ENCODE measurements at regions not wholly inside any gene's neighbourhood (a gene's known extent, or its start where the extent isn't known, plus 50 kb on each side); places are given as distances from the start of the nearest gene placed in this dataset.

DNA sequence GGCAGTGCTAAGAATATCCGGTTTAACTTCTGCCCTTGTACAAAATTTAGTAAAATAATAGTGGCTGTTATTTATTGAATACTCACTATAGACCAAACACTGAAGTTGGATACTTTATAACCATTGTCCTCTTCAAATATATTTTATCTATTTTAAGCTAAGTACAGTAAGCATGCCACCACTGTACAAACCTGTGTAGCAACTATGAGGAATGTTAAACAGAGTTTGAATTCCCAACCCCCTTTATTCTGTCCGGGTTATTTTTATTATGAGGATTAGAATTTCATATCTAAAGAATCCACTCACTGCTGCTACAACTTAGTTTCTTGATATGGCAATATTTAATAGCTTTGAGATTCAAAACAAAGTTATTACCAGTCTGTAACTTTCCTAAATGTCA, 203.5 kb upstream of the RBMS3 start:
- Mint-ChIP-seq H3K36me3 (ENCODE audit: low read depth) (0 out of 3 replicates have a peak, but pooled peaks cover 3% of the 10 kb centered on the region), H3K4me3 (no peak overlapping the region), H3K4me1 (no peaks in the 10 kb centered on the region; the same call in 2 of the 3 replicates), H3K9me3 (no peaks in the 10 kb centered on the region; the same call in 2 of the 3 replicates), H3K27me3 (ENCODE audit: insufficient read depth, low read depth, poor library complexity) (no peaks in the 10 kb centered on the region), H3K27ac (no peak overlapping the region)
- Histone ChIP-seq H3K9me2 (ENCODE audit: insufficient read depth) (no peaks in the 10 kb centered on the region; the same call in 1 of the 2 replicates), H3F3A (replicated peaks; ENCODE audit: low read depth) (no peaks in the 10 kb centered on the region), H3K36me3 (ENCODE audit: insufficient read depth) (no peaks in the 10 kb centered on the region), H2AFZ (no peak overlapping the region), H4K20me1 (replicated peaks; ENCODE audit: insufficient read depth) (no peaks in the 10 kb centered on the region), H3K27ac (ENCODE audit: low read depth) (no peak overlapping the region), H3K4me3 (no peak overlapping the region), H3K4me2 (no peak overlapping the region), H3K79me2 (replicated peaks; ENCODE audit: insufficient read depth) (no peaks in the 10 kb centered on the region), H3K27me3 (ENCODE audit: insufficient read depth) (no peaks in the 10 kb centered on the region), H3K4me1 (ENCODE audit: insufficient read depth) (no peaks in the 10 kb centered on the region)
- TF ChIP-seq, protein P1, sequence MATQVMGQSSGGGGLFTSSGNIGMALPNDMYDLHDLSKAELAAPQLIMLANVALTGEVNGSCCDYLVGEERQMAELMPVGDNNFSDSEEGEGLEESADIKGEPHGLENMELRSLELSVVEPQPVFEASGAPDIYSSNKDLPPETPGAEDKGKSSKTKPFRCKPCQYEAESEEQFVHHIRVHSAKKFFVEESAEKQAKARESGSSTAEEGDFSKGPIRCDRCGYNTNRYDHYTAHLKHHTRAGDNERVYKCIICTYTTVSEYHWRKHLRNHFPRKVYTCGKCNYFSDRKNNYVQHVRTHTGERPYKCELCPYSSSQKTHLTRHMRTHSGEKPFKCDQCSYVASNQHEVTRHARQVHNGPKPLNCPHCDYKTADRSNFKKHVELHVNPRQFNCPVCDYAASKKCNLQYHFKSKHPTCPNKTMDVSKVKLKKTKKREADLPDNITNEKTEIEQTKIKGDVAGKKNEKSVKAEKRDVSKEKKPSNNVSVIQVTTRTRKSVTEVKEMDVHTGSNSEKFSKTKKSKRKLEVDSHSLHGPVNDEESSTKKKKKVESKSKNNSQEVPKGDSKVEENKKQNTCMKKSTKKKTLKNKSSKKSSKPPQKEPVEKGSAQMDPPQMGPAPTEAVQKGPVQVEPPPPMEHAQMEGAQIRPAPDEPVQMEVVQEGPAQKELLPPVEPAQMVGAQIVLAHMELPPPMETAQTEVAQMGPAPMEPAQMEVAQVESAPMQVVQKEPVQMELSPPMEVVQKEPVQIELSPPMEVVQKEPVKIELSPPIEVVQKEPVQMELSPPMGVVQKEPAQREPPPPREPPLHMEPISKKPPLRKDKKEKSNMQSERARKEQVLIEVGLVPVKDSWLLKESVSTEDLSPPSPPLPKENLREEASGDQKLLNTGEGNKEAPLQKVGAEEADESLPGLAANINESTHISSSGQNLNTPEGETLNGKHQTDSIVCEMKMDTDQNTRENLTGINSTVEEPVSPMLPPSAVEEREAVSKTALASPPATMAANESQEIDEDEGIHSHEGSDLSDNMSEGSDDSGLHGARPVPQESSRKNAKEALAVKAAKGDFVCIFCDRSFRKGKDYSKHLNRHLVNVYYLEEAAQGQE (IDR thresholded peaks at IDR 0.05; ENCODE audit: unreplicated experiment), result no peak
- TF ChIP-seq ZNF331 (CRISPR knock-in tag; IDR thresholded peaks at IDR 0.05; ENCODE audit: low read depth) (no peak), POLR2AphosphoS5 (IDR thresholded peaks at IDR 0.05; ENCODE audit: low read depth) (no peak)
- TF ChIP-seq, protein P2, sequence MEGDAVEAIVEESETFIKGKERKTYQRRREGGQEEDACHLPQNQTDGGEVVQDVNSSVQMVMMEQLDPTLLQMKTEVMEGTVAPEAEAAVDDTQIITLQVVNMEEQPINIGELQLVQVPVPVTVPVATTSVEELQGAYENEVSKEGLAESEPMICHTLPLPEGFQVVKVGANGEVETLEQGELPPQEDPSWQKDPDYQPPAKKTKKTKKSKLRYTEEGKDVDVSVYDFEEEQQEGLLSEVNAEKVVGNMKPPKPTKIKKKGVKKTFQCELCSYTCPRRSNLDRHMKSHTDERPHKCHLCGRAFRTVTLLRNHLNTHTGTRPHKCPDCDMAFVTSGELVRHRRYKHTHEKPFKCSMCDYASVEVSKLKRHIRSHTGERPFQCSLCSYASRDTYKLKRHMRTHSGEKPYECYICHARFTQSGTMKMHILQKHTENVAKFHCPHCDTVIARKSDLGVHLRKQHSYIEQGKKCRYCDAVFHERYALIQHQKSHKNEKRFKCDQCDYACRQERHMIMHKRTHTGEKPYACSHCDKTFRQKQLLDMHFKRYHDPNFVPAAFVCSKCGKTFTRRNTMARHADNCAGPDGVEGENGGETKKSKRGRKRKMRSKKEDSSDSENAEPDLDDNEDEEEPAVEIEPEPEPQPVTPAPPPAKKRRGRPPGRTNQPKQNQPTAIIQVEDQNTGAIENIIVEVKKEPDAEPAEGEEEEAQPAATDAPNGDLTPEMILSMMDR (conservative IDR thresholded peaks at IDR 0.05; ENCODE audit: low read depth in 2 of 2), result no peak
- ATAC-seq, result no peak
- no peak for DNase-seq (ENCODE audit: low spot score)

- no peaks in the 10 kb centered on the region; the same call in 2 of the 3 replicates for H3K4me1 Mint-ChIP-seq
- Histone ChIP-seq H3K27me3 (ENCODE audit: insufficient read depth) (no peaks in the 10 kb centered on the region), H2AFZ (no peak overlapping the region), H3K79me2 (replicated peaks; ENCODE audit: insufficient read depth) (no peaks in the 10 kb centered on the region), H3K36me3 (ENCODE audit: insufficient read depth) (no peaks in the 10 kb centered on the region), H4K20me1 (replicated peaks; ENCODE audit: insufficient read depth) (no peaks in the 10 kb centered on the region), H3K9me2 (ENCODE audit: insufficient read depth) (no peaks in the 10 kb centered on the region), H3K4me3 (no peak overlapping the region), H3K4me1 (ENCODE audit: insufficient read depth) (no peaks in the 10 kb centered on the region), H3F3A (replicated peaks; ENCODE audit: low read depth) (no peaks in the 10 kb centered on the region), H3K4me2 (no peak overlapping the region), H3K27ac (ENCODE audit: low read depth) (no peak overlapping the region)
- H3K36me3 Mint-ChIP-seq (ENCODE audit: low read depth), result 0 out of 3 replicates have a peak, but pooled peaks cover 3% of the 10 kb centered on the region
- no peaks in the 10 kb centered on the region for H3K27me3 Mint-ChIP-seq (ENCODE audit: insufficient read depth, low read depth, poor library complexity)
- H3K27ac Mint-ChIP-seq, result no peak overlapping the region
- no peaks in the 10 kb centered on the region; the same call in 2 of the 3 replicates for H3K9me3 Mint-ChIP-seq
- no peak overlapping the region for H3K4me3 Mint-ChIP-seq
- DNase-seq (ENCODE audit: low spot score) (no peak), ATAC-seq (no peak)
- TF ChIP-seq NANOG (IDR thresholded peaks at IDR 0.05; ENCODE audit: borderline replicate concordance) (no peak), EZH2phosphoT487 (IDR thresholded peaks at IDR 0.05; ENCODE audit: unreplicated experiment) (no peak), POLR2AphosphoS5 (IDR thresholded peaks at IDR 0.05; ENCODE audit: low read depth) (no peak), CREB1 (CRISPR knock-in tag; IDR thresholded peaks at IDR 0.05; ENCODE audit: low read depth) (no peak), ZNF114 (CRISPR knock-in tag; IDR thresholded peaks at IDR 0.05) (no peak), EZH2 (IDR thresholded peaks at IDR 0.05; ENCODE audit: low read depth, unreplicated experiment) (no peak)
- TF ChIP-seq, protein P2 (conservative IDR thresholded peaks at IDR 0.05; ENCODE audit: low read depth in 2 of 2), result no peak
- TF ChIP-seq, protein P1 (IDR thresholded peaks at IDR 0.05; ENCODE audit: unreplicated experiment), result no peak
Observed at GRCh38 chr3:29079358-29079757, 201.5 kb upstream of the RBMS3 start.
